Gastrocnemius medialis (tissue), 4 donors: ENCODE measurements at regions not wholly inside any gene's neighbourhood (a gene's known extent, or its start where the extent isn't known, plus 50 kb on each side); places are given as distances from the start of the nearest gene placed in this dataset.

Experiments
- ATAC-seq, 2 donors: fragments of 150-250 bp; one replicate each; pipeline ENCODE4 v1.9.1; 2016
- DNase-seq, 2 donors: peaks; one replicate each; pipeline ENCODE4 v3.0.0-alpha.2; 2019
- H3K27ac ChIP-seq, 4 donors: fragments of 200-600 bp; sonication (generic); 1 replicate in 1 of 4; 2 replicates in 3 of 4; pipeline ENCODE4 v1.5.1; 2016 to 2018; ENCODE audit warnings: mild to moderate bottlenecking in 2 of 4, moderate library complexity in 1 of 4
- H3K27me3 ChIP-seq, 3 donors: fragments of 200-600 bp; sonication (generic) in 2 of 3; 1 replicate in 1 of 3; 2 replicates in 2 of 3; pipeline versions ENCODE4 v1.5.1 to v1.6.0; 2016 to 2019; ENCODE audit warnings: mild to moderate bottlenecking in 1 of 3, moderate library complexity in 1 of 3
- H3K36me3 ChIP-seq, 2 donors: fragments of 200-600 bp; sonication (generic) in 1 of 2; one replicate each; pipeline ENCODE4 v1.5.1; 2017 to 2018
- H3K4me1 ChIP-seq, 2 donors: fragments of 200-600 bp; sonication (generic) in 1 of 2; one replicate each; pipeline ENCODE4 v1.5.1; 2016 to 2017; ENCODE audit warnings: mild to moderate bottlenecking in 2 of 2
- H3K4me3 ChIP-seq, 4 donors: fragments of 200-600 bp; sonication (generic) in 3 of 4; 1 replicate in 1 of 4; 2 replicates in 3 of 4; pipeline ENCODE4 v1.5.1; 2016 to 2019; ENCODE audit warnings: mild to moderate bottlenecking in 2 of 4
- H3K9me3 ChIP-seq, 3 donors: fragments of 200-600 bp; sonication (generic) in 2 of 3; 1 replicate in 1 of 3; 2 replicates in 2 of 3; pipeline ENCODE4 v1.5.1; 2016 to 2019
- CTCF ChIP-seq, 5 experiments: fragments of 450-650 bp in 3 of 5; fragments of 200-600 bp in 2 of 5; sonication (generic) in 2 of 5; IDR thresholded peaks in 4 of 5; conservative IDR thresholded peaks in 1 of 5; 1 replicate in 4 of 5; 2 replicates in 1 of 5; pipeline ENCODE4 v1.5.1; 2016 to 2019; ENCODE audit warnings: antibody characterized with exemption in 5 of 5, mild to moderate bottlenecking in 3 of 5, moderate library complexity in 3 of 5
- POLR2A ChIP-seq, 2 donors: fragments of 450-650 bp; IDR thresholded peaks; one replicate each; pipeline ENCODE4 v1.6.1; 2017; ENCODE audit warnings: antibody characterized with exemption in 2 of 2, mild to moderate bottlenecking in 2 of 2, moderate library complexity in 2 of 2
- in situ Hi-C, 4 donors: fragments of 200-750 bp; cut with MboI; loops; one replicate each; pipeline versions ENCODE4 v1.15.0 to v1.8.0; 2017; ENCODE audit warnings: low sequenced_read_pairs in 4 of 4
- intact Hi-C: fragments of 100-400 bp; cut with DNase I; formaldehyde crosslinking; loops from one replicate; pipeline ENCODE4 v1.15.1; 2023; ENCODE audit warnings: low total_unique reads

GRCh38 chr7:52061666-52062065 lies 745.1 kb upstream of the COBL start:
- Histone ChIP-seq H3K4me1 (no peaks in the 10 kb centered on the region), H3K27ac (no peak overlapping the region), H3K9me3 (no peaks in the 10 kb centered on the region), H3K27me3 (no peaks in the 10 kb centered on the region), H3K36me3 (no peaks in the 10 kb centered on the region), H3K4me3 (no peak overlapping the region)
- no peak for TF ChIP-seq POLR2A (IDR thresholded peaks at IDR 0.05)
- no peak for TF ChIP-seq CTCF (IDR thresholded peaks at IDR 0.05 in 4 of 5, conservative IDR thresholded peaks at IDR 0.05 in 1 of 5)
- ATAC-seq (no peak), DNase-seq (no peak)
- intact Hi-C loops (no loop called here), in situ Hi-C loops (no loop called here)

GRCh38 chr7:52053525-52053924 lies 736.9 kb upstream of the COBL start:
- no peaks in the 10 kb centered on the region for H3K36me3 ChIP-seq
- ATAC-seq (no peak), DNase-seq (no peak)
- H3K4me1 ChIP-seq = no peaks in the 10 kb centered on the region
- no peaks in the 10 kb centered on the region for H3K27me3 ChIP-seq
- intact Hi-C loops (no loop called here), in situ Hi-C loops (no loop called here)
- H3K27ac ChIP-seq = no peak overlapping the region
- H3K9me3 ChIP-seq = no peaks in the 10 kb centered on the region
- TF ChIP-seq POLR2A (IDR thresholded peaks at IDR 0.05) (no peak), CTCF (IDR thresholded peaks at IDR 0.05 in 4 of 5, conservative IDR thresholded peaks at IDR 0.05 in 1 of 5) (no peak)
- H3K4me3 ChIP-seq = no peak overlapping the region

- no peak overlapping the region for H3K27ac ChIP-seq
- no peak overlapping the region for H3K4me3 ChIP-seq
- H3K4me1 ChIP-seq = no peaks in the 10 kb centered on the region
- no peaks in the 10 kb centered on the region for H3K9me3 ChIP-seq
- intact Hi-C loops = no loop called here
- no peaks in the 10 kb centered on the region for H3K36me3 ChIP-seq
- in situ Hi-C loops = no loop called here
- no peak for TF ChIP-seq POLR2A (IDR thresholded peaks at IDR 0.05)
- ATAC-seq (no peak), DNase-seq (no peak)
- no peaks in the 10 kb centered on the region for H3K27me3 ChIP-seq
Measured at GRCh38 chr7:52030722-52031121, 714.1 kb upstream of the COBL start.

- intact Hi-C loops (no loop called here), in situ Hi-C loops (no loop called here)
- DNase-seq (no peak), ATAC-seq (no peak)
- Histone ChIP-seq H3K27me3 (no peaks in the 10 kb centered on the region), H3K27ac (no peak overlapping the region), H3K9me3 (no peaks in the 10 kb centered on the region), H3K4me3 (no peak overlapping the region), H3K4me1 (no peaks in the 10 kb centered on the region), H3K36me3 (no peaks in the 10 kb centered on the region)
- TF ChIP-seq POLR2A (IDR thresholded peaks at IDR 0.05) = no peak
- no peak for TF ChIP-seq CTCF (IDR thresholded peaks at IDR 0.05 in 4 of 5, conservative IDR thresholded peaks at IDR 0.05 in 1 of 5)
Measured at GRCh38 chr7:52026140-52026539, 709.5 kb upstream of the COBL start.

- intact Hi-C loops (no loop called here), in situ Hi-C loops (no loop called here)
- H3K4me1 ChIP-seq = no peaks in the 10 kb centered on the region
- no peaks in the 10 kb centered on the region for H3K36me3 ChIP-seq
- TF ChIP-seq POLR2A (IDR thresholded peaks at IDR 0.05) (no peak), CTCF (IDR thresholded peaks at IDR 0.05 in 4 of 5, conservative IDR thresholded peaks at IDR 0.05 in 1 of 5) (no peak)
- H3K27me3 ChIP-seq = no peaks in the 10 kb centered on the region
- DNase-seq (no peak), ATAC-seq (no peak)
- H3K27ac ChIP-seq = no peak overlapping the region
- H3K9me3 ChIP-seq = no peaks in the 10 kb centered on the region
- H3K4me3 ChIP-seq = no peak overlapping the region
Measured at GRCh38 chr7:52021343-52021742, 704.7 kb upstream of the COBL start.
